Activated CD4-positive, alpha-beta T cell treated with anti-CD3 and anti-CD28 coated beads, Interleukin-2, amount 50 U/mL, for 48 hours (primary cell): ENCODE measurements at regions not wholly inside any gene's neighbourhood (a gene's known extent, or its start where the extent isn't known, plus 50 kb on each side); places are given as distances from the start of the nearest gene placed in this dataset.
"Not testable (repeated sequence)": the region's sequence is repeated elsewhere in the genome, so short reads cannot be mapped to it uniquely, and the experiment has no call there.

Experiments used
- DNase-seq, 2 experiments: peaks; one replicate each; pipeline ENCODE4 v3.0.0-alpha.2; 2020

DNA sequence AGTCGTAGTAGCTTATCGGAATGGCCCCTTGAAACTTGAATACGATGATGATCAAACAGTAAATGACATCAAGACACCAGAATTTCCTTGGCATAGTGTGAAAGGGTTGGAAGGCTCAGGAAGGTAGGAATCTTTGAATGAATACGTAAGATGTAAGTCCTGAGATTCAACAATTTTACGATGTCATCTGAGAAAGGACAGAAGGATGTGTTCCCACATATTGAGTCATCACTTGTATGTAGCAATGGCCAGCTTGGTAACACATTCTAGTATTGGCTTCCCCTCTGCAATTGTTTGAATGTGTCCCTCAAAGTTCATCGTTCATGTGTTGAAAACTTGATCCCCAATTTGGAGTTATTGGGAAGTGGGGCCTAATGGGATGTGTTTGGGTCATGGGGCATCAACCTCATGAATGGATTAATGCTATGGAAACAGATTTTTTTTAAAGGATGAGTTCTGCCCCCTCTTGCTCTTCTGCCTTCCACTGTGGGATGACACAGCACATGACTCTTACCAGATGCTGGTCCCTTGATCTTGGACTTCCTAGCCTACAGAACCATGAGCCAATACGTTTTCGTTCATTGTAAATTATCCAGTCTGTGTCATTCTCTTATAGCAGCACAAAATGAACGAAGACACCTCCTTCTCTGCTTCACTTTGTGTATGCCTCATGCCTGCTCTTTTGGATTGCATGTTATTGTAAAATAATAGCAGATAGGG is 284.6 kb downstream of the BCAT1 start:
- no peak for DNase-seq

DNA sequence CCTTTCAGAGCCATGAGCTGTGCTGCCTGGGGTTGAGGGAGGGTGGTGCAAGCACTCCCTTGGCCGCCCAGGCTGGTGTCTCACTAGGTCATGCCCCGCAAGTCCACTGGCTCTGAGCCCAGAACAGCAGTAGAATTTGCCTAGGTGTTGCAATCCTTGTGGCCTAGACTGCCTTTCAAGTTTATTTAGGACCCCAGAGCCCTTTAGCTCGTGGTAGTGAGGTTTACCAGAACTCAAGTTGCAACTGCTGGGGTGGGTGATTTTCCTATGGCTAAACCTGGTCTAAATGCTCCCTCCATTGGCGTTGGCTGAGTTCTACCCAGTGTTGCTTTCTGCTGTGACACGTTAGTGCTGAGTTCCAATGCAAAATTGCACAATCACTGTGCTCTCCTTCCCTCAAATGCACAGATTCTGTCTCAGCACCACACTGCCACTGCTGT is 287.2 kb downstream of the BCAT1 start:
- no peak for DNase-seq

DNA sequence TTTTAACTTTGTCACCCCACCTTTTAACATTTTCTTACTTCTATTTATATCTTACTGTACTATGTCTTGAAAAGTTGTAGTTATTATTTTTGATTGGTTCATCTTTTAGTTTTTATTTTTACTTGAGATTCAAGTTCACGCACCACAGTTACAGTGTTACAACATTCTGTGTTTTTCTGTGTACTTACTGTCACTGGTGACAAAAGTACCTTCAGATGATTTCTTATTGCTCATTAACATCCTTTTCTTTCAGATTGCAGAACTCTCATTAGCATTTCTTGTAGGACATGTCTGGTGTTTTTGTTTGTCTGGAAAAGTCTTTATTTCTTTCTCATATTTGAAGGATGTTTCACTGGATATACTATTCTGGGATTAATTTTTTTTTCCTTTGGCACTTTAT is 289.9 kb downstream of the BCAT1 start:
- no peak for DNase-seq

DNA sequence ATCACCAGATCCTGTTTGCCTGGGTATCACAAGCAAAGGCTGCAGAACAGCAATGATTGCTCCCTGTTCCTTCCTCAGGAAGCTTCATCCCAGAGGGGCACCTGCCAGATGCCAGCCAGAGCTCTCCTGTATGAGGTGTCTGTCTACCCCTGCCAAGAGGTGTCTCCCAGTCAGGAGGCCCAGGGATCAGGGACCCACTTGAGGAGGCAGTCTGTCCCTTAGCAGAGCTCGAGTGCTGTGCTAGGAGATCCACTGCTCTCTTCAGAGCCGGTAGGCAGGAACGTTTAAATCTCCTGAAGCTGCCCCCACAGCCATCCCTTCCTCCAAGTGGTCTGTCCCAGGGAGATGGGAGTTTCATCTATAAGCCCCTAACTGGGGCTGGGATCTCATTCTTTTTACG is 294.6 kb downstream of the BCAT1 start:
- not testable (repeated sequence) for DNase-seq

DNA sequence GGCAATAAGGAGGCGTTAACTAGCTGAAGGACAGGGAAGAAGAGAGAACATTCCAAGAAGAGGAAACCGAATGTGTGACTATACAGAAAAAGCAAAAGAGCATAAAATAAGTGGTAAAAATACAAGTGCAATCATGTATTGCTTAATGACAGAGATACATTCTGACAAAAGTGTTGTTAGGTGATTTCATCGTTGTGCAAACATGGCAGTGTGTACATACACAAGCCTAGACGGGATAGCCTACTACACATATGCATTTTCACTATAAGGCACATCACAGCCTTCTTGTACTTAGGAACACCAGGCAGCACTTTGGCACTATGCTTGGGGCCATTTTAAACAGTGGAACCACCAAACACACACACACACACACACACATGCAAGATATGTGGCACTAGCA is 299.3 kb downstream of the BCAT1 start:
- DNase-seq = no peak

DNA sequence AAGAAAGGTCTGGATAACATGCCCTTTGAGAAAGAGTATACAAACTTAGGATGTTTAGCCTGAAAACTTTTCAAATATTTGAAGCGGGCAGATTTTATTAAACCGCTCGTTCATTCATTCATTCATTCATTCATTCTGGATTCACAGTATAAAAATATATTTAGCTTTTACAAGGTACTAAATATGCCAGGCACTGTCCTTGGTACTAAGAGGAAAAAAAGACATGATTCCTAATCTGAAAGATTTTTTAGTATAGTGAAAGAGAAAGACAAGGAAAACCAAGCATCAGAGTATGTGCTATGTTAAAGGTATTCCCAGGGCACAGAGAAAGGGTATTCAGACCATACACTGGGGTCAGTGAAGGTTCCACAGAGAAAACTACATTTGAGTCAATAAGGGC is 299.7 kb downstream of the BCAT1 start:
- no peak for DNase-seq

DNA sequence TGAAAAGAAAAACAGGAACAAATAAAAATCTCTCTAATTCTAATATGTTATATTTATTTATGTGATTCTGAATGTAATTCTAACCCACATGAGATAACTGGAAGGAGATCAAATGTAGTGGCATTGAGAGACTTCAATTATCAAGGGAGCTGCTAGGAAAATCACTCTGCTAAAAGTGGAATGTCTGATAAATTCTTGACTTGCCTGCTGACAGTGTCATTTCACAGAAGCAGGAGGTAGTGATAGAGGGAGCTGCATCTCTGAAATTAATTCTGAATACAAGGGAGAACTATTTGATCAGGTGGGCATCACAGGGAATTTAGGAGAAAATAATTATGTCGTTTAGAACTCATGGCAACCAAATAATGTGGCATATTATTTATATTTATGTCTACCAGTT is 303.6 kb downstream of the BCAT1 start:
- no peak for DNase-seq

DNA sequence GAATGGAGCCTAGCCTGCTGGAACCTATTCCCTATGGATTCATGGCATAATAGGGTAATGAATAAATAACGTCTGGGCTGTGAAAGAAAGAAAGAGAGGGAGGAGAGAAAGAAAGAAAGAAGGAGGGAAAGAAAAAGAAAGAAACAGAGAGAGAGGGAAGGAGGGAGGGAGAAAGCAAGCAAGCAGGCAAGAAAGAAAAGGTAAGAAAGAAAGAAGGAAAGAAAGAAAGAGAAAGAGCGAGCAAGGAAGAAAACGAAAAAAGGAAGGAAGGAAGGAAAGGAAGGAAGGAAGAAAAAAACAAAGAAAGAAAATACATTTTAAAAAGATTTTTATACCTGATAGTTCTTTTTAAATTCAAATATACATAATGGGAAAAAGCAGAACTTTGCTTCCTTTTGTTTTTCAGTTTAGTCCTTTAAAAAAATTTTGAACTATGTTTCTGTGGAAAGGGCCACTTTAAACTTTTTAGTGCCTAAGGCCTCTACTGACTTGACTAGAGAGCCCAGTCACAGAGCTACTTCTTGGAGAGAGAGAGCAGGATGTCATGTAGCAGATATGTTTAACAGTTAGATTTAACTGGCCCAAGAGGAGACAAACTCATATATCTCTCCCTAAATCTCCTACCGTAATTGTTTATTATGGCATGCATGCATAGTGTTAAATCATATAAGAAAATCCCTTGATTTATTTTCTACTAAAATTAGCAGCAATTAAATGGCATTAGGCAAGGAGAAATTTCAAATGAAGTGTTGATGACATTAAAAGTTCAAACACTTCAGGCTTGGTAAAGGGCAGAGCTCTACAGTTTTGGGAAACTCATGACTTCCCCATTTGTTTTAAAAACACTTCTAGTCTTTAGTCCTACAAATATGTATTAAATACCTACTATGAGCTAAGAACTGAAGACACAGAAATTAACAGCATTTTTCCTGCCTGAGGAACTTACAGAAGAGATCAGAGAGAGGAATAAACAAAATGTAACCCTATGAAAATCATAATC is 305.5 kb downstream of the BCAT1 start:
- DNase-seq = no peak

DNA sequence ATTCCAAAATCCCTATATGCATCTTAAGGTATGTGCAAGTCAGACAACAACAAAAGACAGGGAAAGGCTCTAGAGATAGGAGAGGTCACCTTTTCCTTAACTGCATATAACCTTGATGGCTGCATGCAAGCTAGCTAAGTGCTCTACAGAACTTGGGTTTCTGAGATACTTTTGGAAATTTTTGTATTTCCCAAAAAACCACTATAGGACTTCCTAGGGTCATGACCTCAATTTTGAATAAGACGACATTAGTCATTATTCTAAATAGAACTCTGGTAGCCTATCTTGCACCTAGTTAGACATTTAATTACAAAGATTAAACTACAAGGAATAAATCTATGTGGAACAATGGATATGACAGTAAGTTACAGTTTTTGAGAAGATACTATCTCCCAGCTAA is 309.3 kb downstream of the BCAT1 start:
- DNase-seq = no peak

DNA sequence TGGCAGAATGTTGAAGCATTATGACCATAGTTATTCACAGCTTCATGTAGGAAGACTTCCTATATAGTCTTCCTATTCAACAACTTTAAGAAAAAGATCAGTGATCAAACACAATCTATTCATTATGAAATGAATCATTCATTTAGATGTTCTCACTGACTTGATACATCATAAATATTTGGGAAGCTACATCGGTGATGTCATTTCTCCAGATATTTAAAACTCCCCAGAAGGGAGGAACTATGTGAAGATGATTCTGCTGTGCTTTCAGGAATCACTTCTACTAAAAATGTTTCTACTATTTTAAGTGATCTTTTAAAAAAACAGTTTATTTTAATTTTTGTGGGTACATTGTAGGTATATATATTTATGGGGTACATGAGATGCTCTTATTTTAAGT is 316.4 kb downstream of the BCAT1 start:
- DNase-seq = no peak

DNA sequence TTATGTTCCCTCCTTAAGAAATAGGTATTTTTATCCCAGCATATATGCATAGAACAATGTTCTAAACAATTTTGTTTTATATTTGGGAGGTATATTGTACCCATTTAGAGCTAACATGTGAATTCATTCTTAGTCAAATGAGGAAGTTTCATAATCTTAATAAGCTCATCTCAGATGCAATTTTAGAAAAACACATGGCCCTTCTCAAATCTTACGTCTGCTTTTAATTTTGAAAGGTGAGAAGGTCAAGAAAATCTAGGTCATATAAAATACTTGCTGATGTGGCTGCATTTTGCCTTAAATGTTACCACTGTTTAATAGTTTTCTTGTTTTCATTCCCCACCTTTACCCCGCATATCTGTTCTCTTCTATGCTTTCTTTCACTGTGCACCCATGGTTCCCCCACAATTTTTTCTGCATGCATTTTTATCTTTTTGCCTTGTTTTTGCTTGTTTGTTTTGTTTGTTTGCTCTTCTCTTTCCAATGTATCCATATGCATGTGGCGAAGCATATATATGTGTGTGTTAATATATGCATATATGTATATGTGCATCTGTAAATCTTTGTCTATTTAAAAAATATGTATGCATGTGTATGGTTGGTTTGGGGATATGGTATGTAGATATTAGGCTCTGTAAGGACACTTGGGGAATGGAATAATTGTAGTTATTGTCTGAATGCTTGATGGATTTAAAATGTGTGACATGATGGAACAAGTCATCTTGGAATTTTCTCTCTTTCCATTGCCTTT is 317.1 kb downstream of the BCAT1 start:
- DNase-seq = no peak

DNA sequence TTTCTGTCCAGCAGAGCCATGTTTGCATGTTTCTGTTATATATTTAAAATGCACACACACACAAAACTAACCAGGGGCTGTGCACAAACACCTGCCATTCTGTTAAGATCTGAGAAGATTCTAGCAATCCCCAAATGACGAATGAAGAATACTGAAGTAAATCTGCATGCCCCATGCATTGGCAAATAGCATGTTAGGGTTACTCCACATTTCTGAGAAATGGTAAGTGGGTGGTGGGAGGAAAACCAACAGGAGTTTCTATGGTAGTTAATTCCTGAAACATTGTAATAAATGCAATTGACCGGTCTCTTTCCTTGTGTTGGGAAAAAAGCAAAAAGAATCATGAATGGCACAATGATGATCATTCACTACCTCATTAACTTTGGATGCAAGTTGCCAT is 318.0 kb downstream of the BCAT1 start:
- no peak for DNase-seq

DNA sequence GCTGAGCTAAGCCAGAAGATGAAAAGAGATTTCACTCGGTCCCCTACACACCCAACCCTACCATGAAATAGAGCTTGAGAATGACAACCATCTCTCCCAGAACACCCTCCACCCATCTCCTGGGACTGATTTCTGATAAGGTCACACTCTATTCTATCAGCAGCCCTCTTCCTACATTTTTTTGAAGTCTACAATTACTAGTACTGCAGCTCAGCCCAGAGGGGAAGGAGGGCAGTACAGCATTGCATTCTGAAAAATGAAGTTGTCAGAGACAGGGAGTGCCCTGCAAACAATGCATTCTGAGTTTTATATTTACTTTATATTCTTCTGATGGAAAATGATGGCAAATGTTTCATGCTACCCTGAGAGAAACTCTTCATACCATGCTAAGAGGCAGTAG is 318.5 kb downstream of the BCAT1 start:
- no peak for DNase-seq

DNA sequence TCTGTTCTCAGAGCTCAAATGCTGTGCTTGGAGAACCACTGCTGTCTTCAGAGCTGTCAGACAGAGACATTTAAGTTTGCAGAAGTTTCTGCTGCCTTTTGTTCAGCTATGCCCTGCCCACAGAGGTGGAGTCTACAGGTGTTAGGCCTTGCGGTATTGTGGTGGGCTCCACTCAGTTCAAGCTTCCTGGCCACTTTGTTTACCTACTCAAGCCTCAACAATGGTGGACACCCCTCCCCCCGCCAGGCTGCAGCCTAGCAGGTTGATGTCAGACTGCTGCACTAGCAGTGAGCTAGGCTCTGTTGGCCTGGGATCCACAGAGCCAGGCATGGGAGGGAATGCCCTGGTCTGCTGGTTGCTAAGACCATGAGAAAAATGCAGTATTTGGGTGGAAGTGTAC is 323.8 kb downstream of the BCAT1 start:
- no peak for DNase-seq

DNA sequence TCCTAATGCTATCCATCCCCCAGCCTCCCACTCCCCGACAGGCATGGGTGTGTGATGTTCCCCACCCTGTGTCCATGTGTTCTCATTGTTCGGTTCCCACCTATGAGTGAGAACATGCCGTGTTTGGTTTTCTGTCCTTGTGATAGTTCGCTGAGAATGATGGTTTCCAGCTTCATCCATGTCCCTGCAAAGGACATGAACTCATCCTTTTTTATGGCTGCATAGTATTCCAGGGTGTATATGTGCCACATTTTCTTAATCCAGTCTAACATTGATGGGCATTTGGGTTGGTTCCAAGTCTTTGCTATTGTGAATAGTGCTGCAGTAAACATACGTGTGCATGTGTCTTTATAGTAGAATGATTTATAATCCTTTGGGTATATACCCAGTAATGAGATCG is 328.9 kb downstream of the BCAT1 start:
- not testable (repeated sequence) for DNase-seq

DNA sequence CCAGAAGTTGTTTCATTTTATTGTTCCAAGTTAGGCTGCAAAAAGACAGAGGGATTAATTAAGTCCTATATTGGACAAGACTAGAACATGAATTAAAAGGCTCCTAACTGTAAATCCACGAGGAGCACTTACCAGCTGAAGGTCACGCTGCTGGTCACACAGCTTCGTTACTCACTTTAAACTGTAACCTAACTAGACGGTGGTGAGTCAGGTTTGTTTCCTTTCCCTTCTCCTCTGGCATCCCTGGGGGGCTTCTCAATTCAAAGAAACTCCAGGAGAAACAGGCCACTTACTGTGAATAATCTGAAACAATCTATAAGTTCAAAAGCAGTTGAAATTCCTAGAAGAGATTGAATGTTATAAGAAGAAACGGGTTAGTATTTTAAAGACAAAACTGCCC is 331.4 kb downstream of the BCAT1 start:
- no peak for DNase-seq

DNA sequence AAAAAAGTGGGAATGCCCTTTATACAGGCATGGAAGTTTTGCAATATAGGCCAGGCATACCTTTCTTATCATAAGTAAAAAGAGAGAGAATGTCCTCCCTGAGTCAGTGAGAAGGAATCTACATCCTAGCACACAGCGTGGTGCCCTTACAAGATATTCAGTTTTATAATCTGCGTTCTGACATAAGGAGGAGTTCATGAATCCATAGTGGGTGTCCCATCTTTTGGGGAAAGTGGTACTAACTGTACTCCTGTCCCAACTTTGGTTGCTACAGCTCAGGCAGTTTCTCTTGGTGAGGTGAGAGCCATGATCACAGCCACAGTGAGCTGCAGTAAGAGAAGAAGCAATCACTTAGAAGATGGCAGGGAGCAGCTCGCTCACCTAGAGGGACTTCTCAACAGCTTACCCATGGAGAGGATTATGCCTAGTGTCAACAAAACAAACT is 332.9 kb downstream of the BCAT1 start:
- no peak for DNase-seq

DNA sequence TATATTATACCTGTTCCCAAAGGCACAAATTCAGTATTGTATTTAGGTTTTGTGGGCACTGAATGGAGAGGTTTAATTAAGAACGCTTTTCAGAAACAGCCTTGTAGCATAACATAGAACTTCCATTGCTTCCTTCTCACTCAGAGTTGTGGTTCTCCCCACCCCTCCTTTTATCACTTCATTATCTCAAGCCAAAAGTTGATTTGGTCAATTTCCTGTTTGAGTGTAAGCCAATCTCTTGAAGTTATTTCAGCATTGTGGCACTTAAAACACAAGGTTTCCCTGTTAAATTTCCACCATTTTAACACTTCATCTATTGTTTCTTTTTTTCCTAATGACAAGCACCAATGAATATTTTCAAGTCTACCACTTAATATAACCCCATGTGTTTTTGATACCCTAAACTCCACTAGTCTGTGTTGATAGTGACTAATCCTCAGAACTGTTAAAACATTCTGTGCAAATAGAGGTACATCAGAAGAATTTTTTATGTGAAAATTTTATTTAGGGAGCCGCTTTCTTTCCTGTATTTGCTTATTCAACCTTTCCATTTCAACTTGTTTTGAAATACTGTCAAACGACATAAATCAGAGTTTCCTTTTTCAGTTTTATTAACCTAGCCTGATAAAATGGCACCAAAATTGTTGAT is 340.1 kb downstream of the BCAT1 start:
- no peak for DNase-seq

DNA sequence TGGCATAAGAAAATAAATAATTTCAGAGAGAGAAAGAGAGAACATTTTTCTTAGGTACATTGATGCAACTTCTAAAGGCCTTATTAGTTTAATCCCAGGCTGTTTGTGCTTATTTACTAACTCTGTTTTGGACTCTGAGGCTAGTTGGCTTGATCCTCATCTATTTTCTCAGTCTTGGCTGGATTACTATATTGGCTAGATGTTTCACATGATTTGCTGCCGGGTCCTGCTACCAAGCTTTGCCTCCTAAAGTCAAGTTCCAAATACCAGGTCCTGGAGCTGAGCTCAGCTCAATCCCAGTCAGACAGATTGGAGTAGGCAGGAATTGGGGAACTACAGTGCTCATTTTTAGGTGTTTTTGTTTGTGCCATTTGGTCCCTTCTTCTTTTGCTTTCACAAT is 340.8 kb downstream of the BCAT1 start:
- DNase-seq = no peak

DNA sequence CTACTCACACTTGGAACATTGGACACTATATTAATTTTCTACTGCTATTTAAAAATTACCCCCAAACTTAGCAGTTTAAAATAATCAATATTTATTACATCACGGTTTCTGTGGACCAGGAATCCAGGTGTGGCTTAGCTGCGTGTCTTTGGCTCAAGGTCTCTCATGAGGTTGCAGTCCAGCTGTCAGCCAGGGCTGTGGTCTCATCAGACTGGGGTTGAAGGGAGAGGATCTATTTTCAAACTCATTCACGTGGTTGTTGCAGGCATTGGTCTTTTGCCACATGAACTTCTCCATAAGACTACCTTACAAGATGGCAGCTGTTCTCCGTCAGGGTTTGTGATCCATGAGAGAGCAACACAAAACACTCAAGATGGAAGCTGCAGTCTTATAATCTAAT is 343.0 kb downstream of the BCAT1 start:
- no peak for DNase-seq

DNA sequence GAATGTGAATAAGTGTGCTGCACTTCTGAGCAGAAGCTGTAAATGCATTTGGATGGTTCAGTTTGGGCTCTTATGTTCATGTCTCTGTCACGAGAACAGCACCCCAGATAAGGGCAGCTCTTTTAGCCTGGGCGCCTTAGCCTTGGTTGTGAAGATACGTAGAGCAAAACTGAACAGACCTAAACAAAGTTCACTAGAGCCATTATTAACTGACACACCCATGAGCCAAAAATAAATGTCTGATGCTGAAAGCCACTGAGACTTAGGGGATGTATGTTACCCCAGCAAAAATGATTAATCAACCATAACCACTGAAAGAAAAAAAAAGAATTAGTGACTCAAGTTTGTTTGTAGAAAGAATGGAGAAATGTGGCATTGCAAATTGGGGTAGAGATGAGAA is 343.4 kb downstream of the BCAT1 start:
- DNase-seq = no peak

DNA sequence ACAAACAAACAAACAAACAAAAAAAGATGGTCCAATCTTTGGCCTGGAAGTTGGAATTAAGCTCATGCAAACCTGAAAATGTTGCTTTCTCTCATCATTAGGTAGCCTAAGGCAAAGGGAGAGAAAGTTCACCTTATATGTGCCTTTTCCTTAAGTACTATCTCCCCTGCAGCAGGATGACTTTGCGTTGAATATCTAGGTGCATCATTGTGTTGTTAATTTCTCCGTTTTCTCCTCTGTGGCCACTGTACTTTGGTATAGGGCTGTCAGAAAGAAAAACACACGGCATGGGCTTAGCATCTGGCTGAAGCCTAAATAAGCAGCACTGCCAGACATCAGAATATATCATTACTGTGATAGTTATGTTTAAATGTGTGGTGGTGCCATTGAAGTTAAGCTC is 345.5 kb downstream of the BCAT1 start:
- no peak for DNase-seq

DNA sequence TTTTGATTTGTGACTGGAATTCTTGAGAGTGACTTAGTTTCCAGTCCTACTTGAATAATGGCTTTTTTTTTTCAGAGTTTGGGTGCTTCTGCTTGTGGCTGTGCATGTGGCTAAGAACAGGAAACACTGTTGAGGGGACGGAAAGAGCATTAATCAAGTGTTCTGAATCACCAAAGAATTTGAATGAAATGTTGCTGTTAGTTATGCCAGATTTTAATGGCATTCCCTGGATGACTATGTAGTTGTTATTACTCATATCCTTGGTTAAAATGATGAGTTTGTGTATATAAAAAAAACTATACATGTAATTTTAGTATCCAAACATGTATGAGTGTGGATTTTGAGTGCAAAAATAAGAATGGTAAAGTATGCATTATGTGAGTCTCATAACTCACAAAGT is 347.9 kb downstream of the BCAT1 start:
- no peak for DNase-seq
